Uterus (tissue), 3 donors: ENCODE measurements at regions not wholly inside any gene's neighbourhood (a gene's known extent, or its start where the extent isn't known, plus 50 kb on each side); places are given as distances from the start of the nearest gene placed in this dataset.
"Not testable (repeated sequence)": the region's sequence is repeated elsewhere in the genome, so short reads cannot be mapped to it uniquely, and the experiment has no call there.

Experiments used
- DNase-seq, 2 donors: peaks; one replicate each; pipeline ENCODE4 v3.0.0-alpha.2; 2019 to 2020
- H3K27ac ChIP-seq, 2 donors: fragments of 200-600 bp; sonication (generic); 1 replicate in 1 of 2; 2 replicates in 1 of 2; pipeline ENCODE4 v1.5.1; 2016 to 2018
- H3K27me3 ChIP-seq, 2 donors: fragments of 200-600 bp; sonication (generic); one replicate each; pipeline ENCODE4 v1.5.1; 2018 to 2019; ENCODE audit warnings: control low read depth in 1 of 2
- H3K36me3 ChIP-seq, 2 donors: fragments of 200-600 bp; sonication (generic); one replicate each; pipeline ENCODE4 v1.5.1; 2019; ENCODE audit warnings: control low read depth in 1 of 2
- H3K4me1 ChIP-seq, 2 donors: fragments of 200-600 bp; sonication (generic); one replicate each; pipeline ENCODE4 v1.5.1; 2018 to 2019; ENCODE audit warnings: control low read depth in 1 of 2
- H3K4me3 ChIP-seq, 2 donors: fragments of 200-600 bp; sonication (generic); 1 replicate in 1 of 2; 2 replicates in 1 of 2; pipeline ENCODE4 v1.5.1; 2018 to 2019; ENCODE audit warnings: mild to moderate bottlenecking in 1 of 2
- H3K9me3 ChIP-seq, 2 donors: fragments of 200-600 bp; sonication (generic); one replicate each; pipeline ENCODE4 v1.5.1; 2019; ENCODE audit warnings: control low read depth in 1 of 2
- POLR2A ChIP-seq, 2 donors: fragments of 450-650 bp; IDR thresholded peaks; one replicate each; pipeline ENCODE4 v1.6.1; 2016; ENCODE audit warnings: antibody characterized with exemption in 2 of 2, mild to moderate bottlenecking in 1 of 2, moderate library complexity in 1 of 2
- intact Hi-C: fragments of 100-400 bp; cut with DNase I; formaldehyde crosslinking; loops from one replicate; pipeline ENCODE4 v1.15.1; 2023; ENCODE audit warnings: low total_unique reads
- TF ChIP-seq, protein P1 (sequence below), 4 experiments: fragments of 200-600 bp in 2 of 4; fragments of 450-650 bp in 2 of 4; sonication (generic) in 2 of 4; IDR thresholded peaks; one replicate each; pipeline ENCODE4 v1.5.1; 2016 to 2019; ENCODE audit warnings: antibody characterized with exemption in 4 of 4, mild to moderate bottlenecking in 2 of 4, moderate library complexity in 1 of 4
- donor health status: DM: yes; HTN: yes; CAD: no.

DNA sequence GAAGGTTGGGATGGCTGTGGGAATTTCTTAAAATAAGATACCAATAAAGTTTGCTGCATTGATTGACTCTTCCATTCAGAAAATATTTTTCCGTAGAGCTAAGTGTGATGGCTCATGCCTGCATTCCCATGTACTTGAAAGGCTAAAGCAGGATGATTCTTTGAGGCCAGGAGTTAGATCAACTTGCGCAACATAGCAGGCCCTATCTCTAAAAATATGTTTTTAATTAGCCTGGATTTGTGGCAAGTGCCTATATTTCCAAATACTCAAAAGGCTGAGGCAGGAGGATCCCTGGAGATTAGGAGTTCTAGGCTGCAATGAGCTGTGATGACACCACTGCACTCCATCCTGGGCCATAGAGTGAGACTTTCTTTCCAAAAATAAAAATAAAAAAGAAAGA is 431.2 kb upstream of the PTCHD4 start:
- no peak overlapping the region for H3K4me3 ChIP-seq

DNA sequence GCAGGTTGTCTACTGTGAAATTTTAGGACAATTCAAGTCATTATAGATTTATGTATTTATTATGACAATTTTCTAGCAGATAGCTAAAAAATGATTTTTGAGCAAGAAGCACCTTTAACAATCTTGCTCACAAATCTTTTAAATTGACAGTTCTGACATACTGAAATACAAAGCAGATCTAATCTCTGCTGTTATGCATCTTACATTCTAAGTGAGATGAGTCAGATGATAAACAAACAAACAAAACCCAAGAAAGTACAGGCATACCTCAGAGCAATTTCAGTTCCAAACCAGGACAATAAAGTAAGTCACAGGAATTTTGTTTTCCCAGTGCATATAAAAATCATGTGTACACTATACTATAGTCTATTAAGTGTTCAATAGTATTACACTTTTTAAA is 430.7 kb upstream of the PTCHD4 start:
- Histone ChIP-seq H3K9me3 (no peaks in the 10 kb centered on the region), H3K27me3 (no peaks in the 10 kb centered on the region), H3K4me3 (no peak overlapping the region), H3K36me3 (no peaks in the 10 kb centered on the region), H3K27ac (no peak overlapping the region), H3K4me1 (no peaks in the 10 kb centered on the region)
- TF ChIP-seq POLR2A (IDR thresholded peaks at IDR 0.05): no peak
- TF ChIP-seq, protein P1, sequence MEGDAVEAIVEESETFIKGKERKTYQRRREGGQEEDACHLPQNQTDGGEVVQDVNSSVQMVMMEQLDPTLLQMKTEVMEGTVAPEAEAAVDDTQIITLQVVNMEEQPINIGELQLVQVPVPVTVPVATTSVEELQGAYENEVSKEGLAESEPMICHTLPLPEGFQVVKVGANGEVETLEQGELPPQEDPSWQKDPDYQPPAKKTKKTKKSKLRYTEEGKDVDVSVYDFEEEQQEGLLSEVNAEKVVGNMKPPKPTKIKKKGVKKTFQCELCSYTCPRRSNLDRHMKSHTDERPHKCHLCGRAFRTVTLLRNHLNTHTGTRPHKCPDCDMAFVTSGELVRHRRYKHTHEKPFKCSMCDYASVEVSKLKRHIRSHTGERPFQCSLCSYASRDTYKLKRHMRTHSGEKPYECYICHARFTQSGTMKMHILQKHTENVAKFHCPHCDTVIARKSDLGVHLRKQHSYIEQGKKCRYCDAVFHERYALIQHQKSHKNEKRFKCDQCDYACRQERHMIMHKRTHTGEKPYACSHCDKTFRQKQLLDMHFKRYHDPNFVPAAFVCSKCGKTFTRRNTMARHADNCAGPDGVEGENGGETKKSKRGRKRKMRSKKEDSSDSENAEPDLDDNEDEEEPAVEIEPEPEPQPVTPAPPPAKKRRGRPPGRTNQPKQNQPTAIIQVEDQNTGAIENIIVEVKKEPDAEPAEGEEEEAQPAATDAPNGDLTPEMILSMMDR (IDR thresholded peaks at IDR 0.05): no peak
- intact Hi-C loops: no loop called here
- DNase-seq: no peak

More for the DNA sequence above, 431.2 kb upstream of the PTCHD4 start:
- no peak overlapping the region for H3K27ac ChIP-seq
- H3K9me3 ChIP-seq: no peaks in the 10 kb centered on the region
- no peaks in the 10 kb centered on the region for H3K36me3 ChIP-seq
- H3K4me1 ChIP-seq: no peaks in the 10 kb centered on the region
- no peaks in the 10 kb centered on the region for H3K27me3 ChIP-seq
- no peak for DNase-seq
- intact Hi-C loops: no loop called here
- TF ChIP-seq, protein P1 (IDR thresholded peaks at IDR 0.05): no peak
- no peak for TF ChIP-seq POLR2A (IDR thresholded peaks at IDR 0.05)

DNA sequence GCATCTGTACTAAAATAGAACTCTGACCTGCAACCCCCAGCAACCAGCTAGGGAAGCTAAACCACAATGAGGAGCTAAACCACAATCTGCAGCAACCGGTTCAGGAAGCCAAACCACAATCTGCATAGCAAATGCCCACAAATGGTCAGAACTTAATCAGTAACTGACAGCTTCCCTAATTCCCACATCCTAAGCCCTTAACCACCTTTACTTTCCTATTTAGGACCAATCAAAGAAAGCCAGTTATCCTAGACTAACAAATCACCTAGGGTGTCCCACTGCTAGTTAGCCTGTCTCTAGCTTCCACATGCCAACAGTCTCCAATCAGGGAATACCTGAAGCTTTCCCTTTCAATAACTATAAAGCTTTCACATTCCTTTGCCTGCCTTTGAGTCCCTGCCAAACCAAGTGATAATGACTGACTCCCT is 424.6 kb upstream of the PTCHD4 start:
- Histone ChIP-seq H3K36me3 (no peaks in the 10 kb centered on the region), H3K9me3 (no peaks in the 10 kb centered on the region), H3K4me3 (no peak overlapping the region), H3K27me3 (no peaks in the 10 kb centered on the region), H3K4me1 (no peaks in the 10 kb centered on the region), H3K27ac (no peak overlapping the region)
- no peak for DNase-seq
- intact Hi-C loops: no loop called here
- TF ChIP-seq, protein P1 (IDR thresholded peaks at IDR 0.05): no peak
- no peak for TF ChIP-seq POLR2A (IDR thresholded peaks at IDR 0.05)

DNA sequence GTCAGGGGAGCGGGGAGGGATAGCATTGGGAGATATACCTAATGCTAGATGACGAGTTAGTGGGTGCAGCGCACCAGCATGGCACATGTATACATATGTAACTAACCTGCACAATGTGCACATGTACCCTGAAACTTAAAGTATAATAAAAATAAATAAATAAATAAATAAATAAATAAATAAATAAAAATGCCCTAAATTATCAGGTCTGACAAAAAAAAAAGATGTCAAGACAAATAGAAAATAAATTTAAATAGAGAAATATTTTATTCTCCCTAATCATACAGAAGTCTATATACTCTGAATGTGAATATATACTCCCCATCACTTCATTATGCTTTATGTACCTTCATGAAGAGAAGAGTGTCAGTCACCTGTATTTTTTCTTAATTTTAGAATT is 420.0 kb upstream of the PTCHD4 start:
- DNase-seq, H3K27ac ChIP-seq, intact Hi-C loops: not testable (repeated sequence)

DNA sequence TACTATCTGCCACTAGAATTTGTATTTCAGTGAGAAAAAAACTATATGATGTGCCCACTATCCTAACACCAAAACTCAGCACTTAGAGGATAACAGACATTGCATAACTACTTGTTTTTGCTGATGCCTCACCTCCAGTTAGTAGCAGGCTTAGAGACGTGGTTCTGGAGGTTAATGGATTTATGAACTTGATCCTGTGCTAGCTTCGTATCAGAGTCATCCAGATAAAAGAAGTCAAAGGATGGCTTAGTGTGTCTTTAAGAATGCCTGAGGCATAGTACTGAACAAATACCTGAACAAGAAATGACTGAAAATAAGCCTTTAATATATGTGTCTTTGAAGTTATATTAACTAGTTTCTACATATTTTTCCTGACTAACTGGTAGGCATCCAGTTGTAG is 414.9 kb upstream of the PTCHD4 start:
- no peak for DNase-seq
- Histone ChIP-seq H3K9me3 (no peaks in the 10 kb centered on the region), H3K36me3 (no peaks in the 10 kb centered on the region), H3K27ac (no peak overlapping the region), H3K4me3 (no peak overlapping the region), H3K4me1 (no peaks in the 10 kb centered on the region), H3K27me3 (no peaks in the 10 kb centered on the region)
- intact Hi-C loops: no loop called here
- TF ChIP-seq POLR2A (IDR thresholded peaks at IDR 0.05): no peak
- TF ChIP-seq, protein P1 (IDR thresholded peaks at IDR 0.05): no peak

More for the DNA sequence above, 420.0 kb upstream of the PTCHD4 start:
- not testable (repeated sequence) for H3K9me3 ChIP-seq, H3K4me3 ChIP-seq, H3K27me3 ChIP-seq, H3K4me1 ChIP-seq, H3K36me3 ChIP-seq

DNA sequence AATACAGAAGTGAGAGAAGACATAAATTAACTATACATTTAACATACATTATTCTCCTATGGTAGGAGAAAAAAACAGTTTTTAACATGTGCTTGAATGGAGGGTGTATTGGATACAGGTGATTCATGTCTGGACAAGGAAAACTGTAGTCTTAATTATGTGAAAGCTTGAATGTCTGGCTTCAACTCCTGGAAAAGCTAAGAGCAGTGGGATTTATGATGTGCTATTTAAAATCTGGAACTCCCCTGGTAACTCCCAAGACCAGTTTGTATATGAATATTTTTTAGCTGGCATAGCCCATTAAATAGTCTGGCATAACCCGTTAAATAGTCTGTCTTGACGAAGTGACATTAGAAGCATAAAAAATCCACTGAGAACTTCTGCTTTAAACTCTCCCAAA is 410.0 kb upstream of the PTCHD4 start:
- no peaks in the 10 kb centered on the region for H3K4me1 ChIP-seq
- H3K27me3 ChIP-seq: no peaks in the 10 kb centered on the region
- TF ChIP-seq POLR2A (IDR thresholded peaks at IDR 0.05): no peak
- TF ChIP-seq, protein P1 (IDR thresholded peaks at IDR 0.05): no peak
- no peak overlapping the region for H3K27ac ChIP-seq
- intact Hi-C loops: no loop called here
- DNase-seq: no peak
- H3K4me3 ChIP-seq: no peak overlapping the region
- no peaks in the 10 kb centered on the region for H3K36me3 ChIP-seq
- no peaks in the 10 kb centered on the region for H3K9me3 ChIP-seq
